Lower leg skin (tissue), 4 donors: ENCODE measurements at regions not wholly inside any gene's neighbourhood (a gene's known extent, or its start where the extent isn't known, plus 50 kb on each side); places are given as distances from the start of the nearest gene placed in this dataset.
"Not testable (repeated sequence)": the region's sequence is repeated elsewhere in the genome, so short reads cannot be mapped to it uniquely, and the experiment has no call there.

Experiments
- DNase-seq, 2 donors: peaks; one replicate each; pipeline ENCODE4 v3.0.0-alpha.2; 2019; ENCODE audit warnings: low spot score in 2 of 2
- H3K4me3 ChIP-seq: fragments of 200-600 bp; sonication (generic); 2 replicates; pipeline ENCODE4 v1.5.1; 2017; ENCODE audit warnings: mild to moderate bottlenecking, low read depth; ENCODE audit not compliant: poor library complexity, severe bottlenecking
- POLR2A ChIP-seq, 2 donors: fragments of 450-650 bp; IDR thresholded peaks; one replicate each; pipeline ENCODE4 v1.6.1; 2016 to 2017; ENCODE audit warnings: antibody characterized with exemption in 2 of 2, mild to moderate bottlenecking in 1 of 2, moderate library complexity in 1 of 2
- WGBS, 2 donors: methylation state at CpG; one replicate each; pipeline ENCODE4 v1.1.5; 2018; 5-methylcytosine and 5-hydroxymethylcytosine counted together
- intact Hi-C: fragments of 100-400 bp; cut with DNase I; formaldehyde crosslinking; loops from one replicate; pipeline ENCODE4 v1.15.0; 2023; ENCODE audit warnings: low total_unique reads
- TF ChIP-seq, protein P1 (sequence below), 3 donors: fragments of 450-650 bp; IDR thresholded peaks; one replicate each; pipeline ENCODE4 v1.5.1; 2016; ENCODE audit warnings: antibody characterized with exemption in 3 of 3, mild to moderate bottlenecking in 3 of 3, moderate library complexity in 2 of 3

DNA sequence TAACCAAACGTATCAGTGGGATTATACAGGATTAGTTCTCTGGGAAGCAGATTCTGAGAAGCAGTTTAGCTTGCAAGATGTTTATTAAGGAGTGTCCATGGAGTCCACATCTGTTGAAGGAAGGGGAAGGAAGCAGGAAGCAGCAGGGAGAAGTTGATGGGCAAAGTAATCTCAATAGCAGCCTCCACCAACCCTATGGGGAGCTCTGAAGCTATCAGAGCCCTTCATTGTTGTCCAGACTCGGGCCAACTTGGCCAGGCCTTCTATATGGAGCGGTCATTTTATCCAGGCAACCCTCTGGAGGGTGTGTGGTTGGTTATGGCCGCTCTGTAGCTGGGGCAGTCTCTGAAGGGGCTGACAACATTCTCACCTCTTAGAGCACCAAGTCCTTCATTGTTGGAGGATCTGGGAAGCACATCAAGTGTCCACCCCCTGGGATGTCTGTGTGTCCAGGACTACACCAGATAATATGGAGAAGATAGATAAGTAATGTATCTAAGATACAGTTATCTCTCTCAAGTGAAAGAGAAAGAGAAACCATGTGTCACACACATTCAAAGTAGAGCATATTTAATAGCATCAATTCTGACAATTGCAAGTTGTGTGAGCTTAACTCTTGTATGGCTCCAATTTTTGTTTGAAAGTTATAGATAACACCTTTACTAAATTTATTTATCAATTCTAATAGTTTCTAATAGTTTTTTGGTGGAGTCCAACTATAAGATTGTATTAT is 101.7 kb upstream of the TRIM77 start:
- H3K4me3 ChIP-seq, result no peak overlapping the region
- TF ChIP-seq, protein P1, sequence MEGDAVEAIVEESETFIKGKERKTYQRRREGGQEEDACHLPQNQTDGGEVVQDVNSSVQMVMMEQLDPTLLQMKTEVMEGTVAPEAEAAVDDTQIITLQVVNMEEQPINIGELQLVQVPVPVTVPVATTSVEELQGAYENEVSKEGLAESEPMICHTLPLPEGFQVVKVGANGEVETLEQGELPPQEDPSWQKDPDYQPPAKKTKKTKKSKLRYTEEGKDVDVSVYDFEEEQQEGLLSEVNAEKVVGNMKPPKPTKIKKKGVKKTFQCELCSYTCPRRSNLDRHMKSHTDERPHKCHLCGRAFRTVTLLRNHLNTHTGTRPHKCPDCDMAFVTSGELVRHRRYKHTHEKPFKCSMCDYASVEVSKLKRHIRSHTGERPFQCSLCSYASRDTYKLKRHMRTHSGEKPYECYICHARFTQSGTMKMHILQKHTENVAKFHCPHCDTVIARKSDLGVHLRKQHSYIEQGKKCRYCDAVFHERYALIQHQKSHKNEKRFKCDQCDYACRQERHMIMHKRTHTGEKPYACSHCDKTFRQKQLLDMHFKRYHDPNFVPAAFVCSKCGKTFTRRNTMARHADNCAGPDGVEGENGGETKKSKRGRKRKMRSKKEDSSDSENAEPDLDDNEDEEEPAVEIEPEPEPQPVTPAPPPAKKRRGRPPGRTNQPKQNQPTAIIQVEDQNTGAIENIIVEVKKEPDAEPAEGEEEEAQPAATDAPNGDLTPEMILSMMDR (IDR thresholded peaks at IDR 0.05), result no peak
- no peak for TF ChIP-seq POLR2A (IDR thresholded peaks at IDR 0.05)
- WGBS, 2 donors, result 82% methylated on average over 4 of the region's 4 CpGs
- intact Hi-C loops, result no loop called here
- DNase-seq, result no peak

DNA sequence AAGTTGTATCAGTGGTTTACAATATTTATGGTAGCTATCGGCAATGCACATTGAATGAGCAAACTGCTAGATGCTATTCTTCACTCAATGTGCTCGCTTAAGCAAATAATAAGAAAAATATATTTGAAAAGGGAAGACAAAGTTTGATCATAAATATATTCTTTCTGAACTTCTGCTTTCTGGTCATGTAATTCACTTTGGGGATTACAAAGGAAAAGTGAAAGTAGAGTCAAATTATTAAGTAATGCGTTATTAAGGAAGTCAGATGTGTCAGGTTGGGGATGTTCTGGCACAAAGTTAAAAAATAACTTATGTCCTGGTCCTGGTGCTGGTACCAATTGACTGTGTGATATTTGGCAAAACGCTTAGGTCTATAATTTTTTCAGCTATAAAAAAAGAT is 98.0 kb upstream of the TRIM77 start:
- no peak for DNase-seq
- WGBS, 2 donors, result 72 to 80% methylated on average over 4 of the region's 4 CpGs
- TF ChIP-seq, protein P1 (IDR thresholded peaks at IDR 0.05), result no peak
- no peak for TF ChIP-seq POLR2A (IDR thresholded peaks at IDR 0.05)
- no peak overlapping the region for H3K4me3 ChIP-seq
- intact Hi-C loops, result no loop called here

DNA sequence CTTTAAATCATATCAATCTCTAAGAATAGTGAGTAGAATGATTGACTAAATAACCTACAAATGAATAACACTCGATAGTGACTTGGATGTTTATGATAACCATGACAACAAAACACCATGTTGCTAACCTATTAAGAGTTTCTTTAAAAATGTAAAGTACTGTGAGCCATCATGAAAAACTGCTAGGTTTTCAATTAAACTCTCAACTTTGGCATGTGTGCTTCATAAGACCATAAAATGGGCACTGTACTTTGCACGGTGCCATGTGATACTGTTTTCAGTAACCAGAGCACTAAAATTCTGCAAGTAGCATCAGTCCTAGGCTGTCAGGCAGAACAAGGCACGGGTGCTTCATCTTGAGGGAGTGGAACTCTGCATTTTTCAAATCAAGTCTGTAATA is 96.2 kb upstream of the TRIM77 start:
- 42 to 48% methylated on average over 3 of the region's 3 CpGs for WGBS, 2 donors
- TF ChIP-seq, protein P1 (IDR thresholded peaks at IDR 0.05), result no peak
- no peak for TF ChIP-seq POLR2A (IDR thresholded peaks at IDR 0.05)

DNA sequence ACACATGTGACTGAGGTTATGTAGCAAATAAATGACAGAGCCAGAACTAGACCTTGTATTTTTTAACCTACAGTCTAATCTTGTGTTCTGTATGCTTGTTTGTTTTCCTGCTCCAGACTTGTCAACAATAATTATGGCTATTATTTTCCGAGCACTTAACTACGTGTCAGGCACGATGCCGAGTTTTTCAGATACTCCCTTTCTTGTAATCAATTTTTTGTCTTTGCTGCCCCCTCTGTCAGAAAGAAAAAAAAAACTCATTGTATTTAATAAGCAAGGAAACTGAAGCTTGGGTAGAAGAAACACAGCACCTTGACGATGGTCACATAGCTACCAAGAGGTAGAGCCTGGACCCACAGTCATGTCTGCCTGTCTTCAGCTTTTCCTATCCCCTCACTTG is 95.7 kb upstream of the TRIM77 start:
- H3K4me3 ChIP-seq, DNase-seq, intact Hi-C loops: not testable (repeated sequence)
- WGBS, 2 donors, result 30 to 31% methylated on average over 5 of the region's 5 CpGs

More for the DNA sequence above, 96.2 kb upstream of the TRIM77 start:
- H3K4me3 ChIP-seq, result no peak overlapping the region
- intact Hi-C loops, result no loop called here
- no peak for DNase-seq

DNA sequence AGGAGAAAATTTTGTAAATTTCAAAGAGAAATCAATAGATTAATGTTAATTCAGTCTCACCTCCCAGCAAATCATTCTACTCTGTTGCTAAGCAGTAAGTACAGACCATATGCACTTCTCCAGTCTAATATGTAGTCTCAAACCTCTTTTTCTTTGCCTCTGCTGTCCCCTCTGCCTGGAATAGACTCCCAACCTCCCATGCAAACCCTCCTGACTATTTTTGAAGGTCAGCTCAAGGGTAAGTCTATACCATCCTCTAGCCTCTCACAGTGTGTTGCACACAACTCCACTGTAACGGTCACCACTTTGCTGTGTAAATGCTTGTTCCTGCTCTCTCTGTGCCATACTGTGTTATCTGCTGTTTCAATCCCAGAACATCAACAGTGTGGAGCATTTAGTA is 94.5 kb upstream of the TRIM77 start:
- intact Hi-C loops, result not testable (repeated sequence)
- 90 to 100% methylated on average over 1 of the region's 1 CpG for WGBS, 2 donors

DNA sequence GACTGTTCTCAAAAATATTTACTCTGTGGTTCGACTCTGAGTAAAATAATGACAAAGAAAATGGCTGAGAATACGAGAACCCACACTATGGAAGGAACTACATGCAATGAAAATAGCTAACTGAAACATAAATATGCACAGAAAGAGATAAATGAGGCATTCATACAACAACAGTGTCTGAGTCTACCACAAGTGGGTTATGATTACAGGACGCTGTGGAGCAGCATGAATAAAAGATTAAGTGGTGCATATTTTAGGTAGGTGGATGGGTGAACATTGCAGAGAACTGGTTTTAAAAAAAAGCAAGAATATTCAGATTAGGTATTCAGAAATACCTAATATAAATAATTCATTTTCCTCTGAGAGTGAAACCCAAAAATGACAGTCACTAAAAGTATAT is 93.9 kb upstream of the TRIM77 start:
- 75 to 83% methylated on average over 3 of the region's 3 CpGs for WGBS, 2 donors
- intact Hi-C loops, DNase-seq, H3K4me3 ChIP-seq: not testable (repeated sequence)

More for the DNA sequence above, 94.5 kb upstream of the TRIM77 start:
- H3K4me3 ChIP-seq, DNase-seq: not testable (repeated sequence)

DNA sequence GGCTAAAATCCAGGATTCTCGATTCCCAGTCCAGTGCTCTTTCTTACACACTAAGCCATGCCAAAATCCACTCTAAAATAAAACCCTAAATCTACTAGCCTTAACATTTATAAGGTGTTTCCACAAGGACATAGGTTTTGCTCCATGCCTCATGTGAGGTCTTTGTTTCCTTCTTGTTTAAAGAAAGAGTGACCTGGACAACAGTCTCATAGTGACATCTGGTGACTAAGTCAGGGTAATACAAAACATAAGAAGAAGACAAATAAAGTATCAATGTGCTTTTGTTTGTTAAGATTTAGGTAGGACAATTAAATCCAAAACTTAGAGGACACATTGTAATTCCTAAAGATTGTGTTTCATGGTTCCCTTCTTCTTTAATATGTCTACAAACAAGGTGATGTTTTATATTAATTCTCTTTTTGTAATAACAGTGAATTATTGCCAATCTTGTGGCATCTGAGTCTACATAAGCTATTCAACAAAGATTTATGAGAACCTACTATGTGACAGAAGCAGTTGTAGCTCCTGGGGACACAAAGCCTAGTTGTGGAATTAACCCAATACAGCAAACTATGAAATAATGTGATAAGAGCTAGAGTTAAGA is 93.0 kb upstream of the TRIM77 start:
- WGBS, 2 donors, result 53 to 63% methylated on average over 1 of the region's 1 CpG
- intact Hi-C loops, H3K4me3 ChIP-seq, DNase-seq: not testable (repeated sequence)

DNA sequence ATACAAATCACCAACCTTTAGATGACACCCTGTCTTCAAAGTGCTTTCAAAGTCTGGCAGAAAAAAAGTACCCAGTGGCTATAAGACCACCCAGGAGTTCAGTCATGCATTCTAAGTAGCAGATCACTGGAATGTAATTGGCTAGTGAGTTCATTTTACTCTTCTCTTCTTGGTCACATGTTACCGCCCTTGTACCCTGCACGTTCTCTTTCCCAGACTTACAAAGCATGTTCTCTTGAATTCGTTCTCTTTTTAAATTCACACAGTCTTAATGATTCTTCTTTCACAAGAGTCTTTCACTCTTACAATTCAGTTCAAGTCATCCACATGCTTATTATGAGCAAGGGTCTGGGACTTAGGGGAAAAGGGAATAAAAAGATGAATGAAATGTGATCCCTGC is 89.4 kb upstream of the TRIM77 start:
- DNase-seq, intact Hi-C loops, H3K4me3 ChIP-seq: not testable (repeated sequence)
- WGBS, 2 donors, result 62 to 73% methylated on average over 3 of the region's 3 CpGs
